ENCODE measurements at regions not wholly inside any gene's neighbourhood (a gene's known extent, or its start where the extent isn't known, plus 50 kb on each side); places are given as distances from the start of the nearest gene placed in this dataset.

GRCh38 chrX:39416547-39417260 is 615.4 kb downstream of the MID1IP1 start:
- no peak for TF ChIP-seq CTCF (IDR thresholded peaks at IDR 0.05)
- no peak for TF ChIP-seq POLR2A (IDR thresholded peaks at IDR 0.05)
